Epithelial cell of esophagus (primary cell): ENCODE measurements at regions not wholly inside any gene's neighbourhood (a gene's known extent, or its start where the extent isn't known, plus 50 kb on each side); places are given as distances from the start of the nearest gene placed in this dataset.

ENCODE experiments used
- DNase-seq: peaks from one replicate; pipeline ENCODE4 v3.0.0; 2010; ENCODE audit warnings: low read depth
- H3K4me3 ChIP-seq: 2 replicates; pipeline ENCODE4 v1.5.1; 2011; ENCODE audit warnings: mild to moderate bottlenecking, low read length, control low read depth
- TF ChIP-seq, protein P1 (sequence below): IDR thresholded peaks from 2 replicates; pipeline ENCODE4 v1.5.1; 2011; ENCODE audit warnings: low read depth, mild to moderate bottlenecking, low read length, control low read depth, inconsistent platforms; ENCODE audit not compliant: insufficient read depth; ENCODE audit errors: missing control alignments

DNA sequence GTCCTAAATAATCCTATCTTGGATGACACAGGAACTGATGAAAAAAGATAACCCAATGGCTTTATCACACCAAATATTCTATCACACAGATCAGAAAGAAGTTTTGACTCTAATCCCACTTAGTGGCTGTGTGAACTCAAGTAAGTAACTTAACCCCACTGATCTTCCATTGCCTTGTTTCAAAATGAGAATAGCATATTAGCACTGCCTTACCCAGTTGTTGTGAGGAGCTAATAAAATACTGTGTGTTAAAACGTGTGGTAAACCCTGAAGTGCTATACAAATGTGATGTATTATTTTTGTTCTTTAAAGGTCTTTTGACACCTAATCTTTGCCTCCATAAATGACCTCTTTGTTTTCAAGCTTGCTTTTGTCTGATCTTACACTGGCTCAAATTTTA lies 60.9 kb upstream of the ARID2 start:
- no peak for DNase-seq
- TF ChIP-seq, protein P1, sequence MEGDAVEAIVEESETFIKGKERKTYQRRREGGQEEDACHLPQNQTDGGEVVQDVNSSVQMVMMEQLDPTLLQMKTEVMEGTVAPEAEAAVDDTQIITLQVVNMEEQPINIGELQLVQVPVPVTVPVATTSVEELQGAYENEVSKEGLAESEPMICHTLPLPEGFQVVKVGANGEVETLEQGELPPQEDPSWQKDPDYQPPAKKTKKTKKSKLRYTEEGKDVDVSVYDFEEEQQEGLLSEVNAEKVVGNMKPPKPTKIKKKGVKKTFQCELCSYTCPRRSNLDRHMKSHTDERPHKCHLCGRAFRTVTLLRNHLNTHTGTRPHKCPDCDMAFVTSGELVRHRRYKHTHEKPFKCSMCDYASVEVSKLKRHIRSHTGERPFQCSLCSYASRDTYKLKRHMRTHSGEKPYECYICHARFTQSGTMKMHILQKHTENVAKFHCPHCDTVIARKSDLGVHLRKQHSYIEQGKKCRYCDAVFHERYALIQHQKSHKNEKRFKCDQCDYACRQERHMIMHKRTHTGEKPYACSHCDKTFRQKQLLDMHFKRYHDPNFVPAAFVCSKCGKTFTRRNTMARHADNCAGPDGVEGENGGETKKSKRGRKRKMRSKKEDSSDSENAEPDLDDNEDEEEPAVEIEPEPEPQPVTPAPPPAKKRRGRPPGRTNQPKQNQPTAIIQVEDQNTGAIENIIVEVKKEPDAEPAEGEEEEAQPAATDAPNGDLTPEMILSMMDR, result no peak
- no peak overlapping the region for H3K4me3 ChIP-seq

DNA sequence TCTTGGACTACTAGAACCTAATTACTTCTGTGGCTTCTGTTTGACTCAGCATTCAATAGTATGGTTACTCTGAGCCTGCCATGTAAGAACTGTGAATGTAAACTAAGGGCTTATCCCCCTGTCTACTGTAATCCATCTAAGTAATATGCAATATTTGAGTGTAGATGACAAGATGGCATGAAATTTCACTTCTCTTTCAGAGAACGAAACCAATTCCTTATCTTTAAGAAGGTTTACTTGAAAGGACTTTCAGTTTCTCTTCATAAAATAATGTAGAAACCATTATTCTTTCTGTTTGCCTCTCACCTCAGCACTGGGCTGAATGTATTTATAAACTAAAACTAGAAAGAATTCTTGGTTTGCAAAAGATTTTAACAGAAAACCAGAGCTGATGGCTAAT lies 60.4 kb upstream of the ARID2 start:
- no peak overlapping the region for H3K4me3 ChIP-seq
- TF ChIP-seq, protein P1, result no peak
- no peak for DNase-seq

DNA sequence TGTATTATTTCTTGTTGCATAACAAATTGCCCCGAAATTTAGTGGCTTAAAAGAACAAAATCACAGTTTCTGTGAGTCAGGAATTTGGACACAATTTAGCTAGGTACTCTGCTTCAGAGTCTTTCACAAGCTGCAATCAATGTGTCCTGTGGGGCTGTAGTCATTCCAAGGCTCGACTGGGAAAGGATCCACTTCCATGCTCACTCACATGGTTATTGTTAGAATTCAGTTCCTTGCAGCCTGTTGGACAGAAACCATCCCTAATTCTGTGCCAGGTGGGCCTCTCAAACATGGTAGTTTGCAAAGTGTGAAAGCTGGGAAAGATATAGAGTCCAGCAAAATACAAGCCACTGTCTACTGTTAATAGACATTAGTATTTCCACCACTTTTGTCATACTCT lies 59.7 kb upstream of the ARID2 start:
- DNase-seq, result no peak
- no peak overlapping the region for H3K4me3 ChIP-seq
- TF ChIP-seq, protein P1, result no peak

DNA sequence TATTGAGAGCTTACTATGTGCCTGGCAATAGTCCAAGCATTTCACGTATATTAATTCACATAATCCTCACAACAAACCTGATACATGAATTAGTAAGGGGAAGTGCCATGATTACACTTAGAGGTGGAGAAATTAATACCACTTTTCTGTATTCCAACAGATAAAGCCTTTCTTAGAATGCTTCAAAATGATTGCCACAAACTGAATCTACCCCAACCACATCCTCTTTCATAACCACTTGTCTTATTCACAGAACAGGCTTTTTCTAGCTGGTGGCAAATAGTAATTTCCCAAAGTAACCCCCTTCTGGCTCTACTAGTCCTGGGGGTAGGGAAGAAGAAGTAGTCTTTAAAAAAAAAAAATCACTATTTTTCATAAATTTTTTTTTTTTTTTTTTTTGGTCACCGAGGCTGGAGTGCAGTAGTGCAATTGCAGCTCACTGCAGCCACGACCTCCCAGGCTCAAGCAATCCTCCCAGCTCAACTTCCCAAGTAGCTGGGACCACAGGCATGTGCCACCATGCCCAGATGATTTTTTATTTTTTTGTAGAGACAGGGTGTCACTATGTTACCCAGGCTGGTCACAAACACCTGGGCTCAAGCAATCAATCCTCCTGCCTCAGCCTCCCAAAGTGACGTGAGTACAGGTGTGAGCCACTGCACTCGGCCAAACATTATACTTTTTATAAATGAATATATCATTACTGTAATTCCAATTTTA lies 59.0 kb upstream of the ARID2 start:
- H3K4me3 ChIP-seq, result no peak overlapping the region
- TF ChIP-seq, protein P1, result no peak
- peak; percentile 14 for DNase-seq

DNA sequence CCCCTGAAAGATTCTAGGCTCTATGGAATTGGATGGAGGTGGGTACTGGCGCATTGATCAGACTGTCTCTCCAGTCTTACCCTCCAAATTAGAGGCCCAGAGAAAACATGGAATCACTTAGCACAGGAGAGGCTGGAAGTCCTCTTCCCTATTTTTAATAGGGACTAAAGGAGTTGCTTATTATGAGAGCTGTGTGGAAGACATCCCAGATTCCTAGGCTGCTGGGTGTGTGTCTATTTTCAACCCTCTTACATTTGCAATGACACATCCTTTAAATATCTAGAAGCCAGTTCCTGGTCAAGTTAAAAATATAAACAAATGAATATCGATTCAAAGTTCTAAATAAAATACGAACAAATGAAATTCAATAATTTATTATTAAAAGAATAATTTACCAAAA lies 58.3 kb upstream of the ARID2 start:
- peak; percentile 45 for DNase-seq
- H3K4me3 ChIP-seq, result no peak overlapping the region
- TF ChIP-seq, protein P1, result no peak

DNA sequence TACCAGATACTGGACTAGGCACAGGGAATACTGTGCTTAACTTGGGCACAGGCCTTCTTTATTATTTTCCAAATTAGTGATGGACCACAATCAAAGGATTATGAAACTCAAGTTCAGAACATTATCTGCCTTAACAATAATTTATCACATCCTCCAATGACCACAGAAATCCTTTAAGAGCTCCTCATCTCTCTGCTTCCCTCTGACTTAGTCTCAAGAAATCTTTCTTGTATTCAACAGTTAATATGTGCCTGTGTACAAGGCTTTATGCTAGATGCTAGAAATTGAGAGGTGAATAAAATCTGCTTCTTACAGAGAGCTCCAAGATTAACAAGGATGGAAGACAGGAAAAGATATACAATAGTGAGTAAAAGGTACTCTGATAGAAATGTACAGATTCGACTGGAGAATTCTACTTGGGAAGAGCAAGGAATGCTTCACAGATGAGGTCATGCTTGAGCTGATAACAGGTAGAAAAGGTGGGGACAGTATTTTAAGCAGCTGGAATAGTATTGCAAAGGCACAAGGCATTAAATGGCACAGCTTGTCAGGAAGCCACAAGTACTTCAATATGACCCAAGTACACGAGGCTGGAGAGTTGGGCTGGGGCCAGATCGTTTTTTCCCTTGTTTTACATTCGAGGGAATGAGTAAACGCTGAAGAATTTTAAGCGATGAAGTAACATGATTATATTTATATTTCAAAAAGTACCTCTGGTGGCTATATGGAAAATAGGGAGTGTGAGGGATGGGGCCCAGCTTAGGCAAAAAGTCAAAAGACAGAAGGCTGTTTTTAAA lies 55.1 kb upstream of the ARID2 start:
- H3K4me3 ChIP-seq, result no peak overlapping the region
- TF ChIP-seq, protein P1, result peak; percentile 2
- DNase-seq, result peak; percentile 87
